BE2C (cell line): ENCODE measurements at regions not wholly inside any gene's neighbourhood (a gene's known extent, or its start where the extent isn't known, plus 50 kb on each side); places are given as distances from the start of the nearest gene placed in this dataset.

Source experiments
- DNase-seq: peaks from one replicate; pipeline ENCODE4 v3.0.0-alpha.2; 2020
- H3K27me3 ChIP-seq: fragments of 250-450 bp; sonication (Bioruptor Pico); 2 replicates; pipeline ENCODE4 v1.5.1; 2020; ENCODE audit warnings: mild to moderate bottlenecking
- H3K36me3 ChIP-seq: fragments of 250-450 bp; sonication (Bioruptor Pico); 2 replicates; pipeline ENCODE4 v1.5.1; 2020; ENCODE audit warnings: mild to moderate bottlenecking
- H3K4me1 ChIP-seq: fragments of 250-450 bp; sonication (Bioruptor Pico); 2 replicates; pipeline ENCODE4 v1.5.1; 2020
- H3K4me3 ChIP-seq: 2 replicates; pipeline ENCODE4 v1.5.1; 2011; ENCODE audit warnings: low read depth, low read length
- H3K9me3 ChIP-seq: fragments of 250-450 bp; sonication (Bioruptor Pico); 2 replicates; pipeline ENCODE4 v1.5.1; 2020
- CTCF ChIP-seq: IDR thresholded peaks from 2 replicates; pipeline ENCODE4 v1.5.1; 2012; ENCODE audit warnings: mild to moderate bottlenecking, low read depth, low read length

GRCh38 chr1:200274116-200274515 is 135.7 kb downstream of the ZNF281 start:
- no peaks in the 10 kb centered on the region for H3K36me3 ChIP-seq
- H3K4me3 ChIP-seq = no peak overlapping the region
- H3K4me1 ChIP-seq = no peaks in the 10 kb centered on the region
- DNase-seq = no peak
- no peak for TF ChIP-seq CTCF
- no peaks in the 10 kb centered on the region for H3K9me3 ChIP-seq
- peaks cover 27% of the 10 kb centered on the region for H3K27me3 ChIP-seq

GRCh38 chr1:200272481-200273068 is 137.3 kb downstream of the ZNF281 start:
- H3K36me3 ChIP-seq = no peaks in the 10 kb centered on the region
- H3K9me3 ChIP-seq = no peaks in the 10 kb centered on the region
- H3K27me3 ChIP-seq = peaks cover 23% of the 10 kb centered on the region
- H3K4me1 ChIP-seq = no peaks in the 10 kb centered on the region
- H3K4me3 ChIP-seq = no peak overlapping the region
- no peak for TF ChIP-seq CTCF
- no peak for DNase-seq

GRCh38 chr1:200269256-200269655 is 140.6 kb downstream of the ZNF281 start:
- DNase-seq = no peak
- Histone ChIP-seq H3K4me3 (no peak overlapping the region), H3K27me3 (peaks cover 15% of the 10 kb centered on the region), H3K4me1 (no peaks in the 10 kb centered on the region), H3K36me3 (no peaks in the 10 kb centered on the region), H3K9me3 (no peaks in the 10 kb centered on the region)
- no peak for TF ChIP-seq CTCF

- Histone ChIP-seq H3K9me3 (no peaks in the 10 kb centered on the region), H3K4me1 (no peaks in the 10 kb centered on the region), H3K27me3 (peaks cover 15% of the 10 kb centered on the region), H3K36me3 (no peaks in the 10 kb centered on the region), H3K4me3 (no peak overlapping the region)
- TF ChIP-seq CTCF = no peak
- DNase-seq = no peak
These were observed 141.9 kb downstream of the ZNF281 start for GRCh38 chr1:200267937-200268336.

- H3K36me3 ChIP-seq = no peaks in the 10 kb centered on the region
- H3K9me3 ChIP-seq = no peaks in the 10 kb centered on the region
- H3K27me3 ChIP-seq = peaks cover 11% of the 10 kb centered on the region
- no peak for TF ChIP-seq CTCF
- H3K4me1 ChIP-seq = no peaks in the 10 kb centered on the region
- no peak overlapping the region for H3K4me3 ChIP-seq
- DNase-seq = no peak
These were observed 142.4 kb downstream of the ZNF281 start for GRCh38 chr1:200267458-200267857.

- DNase-seq = no peak
- Histone ChIP-seq H3K4me3 (no peak overlapping the region), H3K27me3 (peaks cover 11% of the 10 kb centered on the region), H3K36me3 (no peaks in the 10 kb centered on the region), H3K9me3 (no peaks in the 10 kb centered on the region), H3K4me1 (no peaks in the 10 kb centered on the region)
- no peak for TF ChIP-seq CTCF
These were observed 143.0 kb downstream of the ZNF281 start for GRCh38 chr1:200266871-200267270.
